GM19351 (cell line): ENCODE measurements at regions not wholly inside any gene's neighbourhood (a gene's known extent, or its start where the extent isn't known, plus 50 kb on each side); places are given as distances from the start of the nearest gene placed in this dataset.
"Not testable (repeated sequence)": the region's sequence is repeated elsewhere in the genome, so short reads cannot be mapped to it uniquely, and the experiment has no call there.

Experiments used
- ATAC-seq: cut with Tn5 transposase; IDR thresholded peaks from one replicate; pipeline ENCODE4 v1.9.1; 2021; ENCODE audit warnings: mild to moderate bottlenecking, moderate library complexity; ENCODE audit not compliant: unreplicated experiment

GRCh38 chr6:28657381-28657768 lies 131.7 kb downstream of the GPX5 start:
- ATAC-seq = no peak

- ATAC-seq = no peak
Measured at GRCh38 chr6:28657769-28658465, 132.2 kb downstream of the GPX5 start.

DNA sequence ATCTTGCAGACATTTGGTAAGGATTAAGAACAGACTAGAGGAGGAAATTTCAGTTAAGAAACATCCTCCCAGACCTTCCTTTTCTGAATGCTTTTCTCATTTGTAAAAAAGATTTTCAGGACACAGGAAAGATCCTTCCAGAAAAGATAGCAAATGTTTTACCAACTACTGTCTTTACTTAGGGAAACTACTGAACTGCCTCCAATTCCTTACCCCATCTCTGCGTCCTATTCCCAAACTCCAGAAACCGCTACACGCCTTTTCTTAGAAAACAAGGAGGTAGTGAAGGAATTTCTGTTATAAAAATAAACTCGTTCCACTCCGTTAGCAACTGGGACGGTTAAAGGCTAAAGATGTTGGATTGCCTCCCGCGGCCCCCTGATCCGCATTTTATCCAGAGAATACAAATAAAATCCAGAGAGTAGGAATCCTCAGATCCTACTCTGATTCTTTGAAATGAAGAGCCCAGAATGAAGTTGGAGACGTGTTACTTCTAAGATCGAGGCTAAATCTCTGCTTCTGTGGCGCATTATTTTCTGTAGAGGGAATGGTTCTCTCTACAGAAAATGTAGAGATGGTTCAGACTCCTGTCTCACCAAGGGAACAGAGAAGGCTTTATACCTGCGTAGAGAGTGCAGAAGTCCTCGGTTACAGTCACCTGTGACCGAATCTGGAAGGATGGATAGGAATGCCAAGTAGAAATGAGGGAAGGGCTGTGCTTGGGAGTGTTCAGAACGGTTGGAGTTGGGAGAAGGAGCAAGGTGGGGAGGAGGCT lies 133.0 kb downstream of the GPX5 start:
- ATAC-seq = no peak

- ATAC-seq = no peak
Measured at GRCh38 chr6:28659250-28659566, 133.5 kb downstream of the GPX5 start.

DNA sequence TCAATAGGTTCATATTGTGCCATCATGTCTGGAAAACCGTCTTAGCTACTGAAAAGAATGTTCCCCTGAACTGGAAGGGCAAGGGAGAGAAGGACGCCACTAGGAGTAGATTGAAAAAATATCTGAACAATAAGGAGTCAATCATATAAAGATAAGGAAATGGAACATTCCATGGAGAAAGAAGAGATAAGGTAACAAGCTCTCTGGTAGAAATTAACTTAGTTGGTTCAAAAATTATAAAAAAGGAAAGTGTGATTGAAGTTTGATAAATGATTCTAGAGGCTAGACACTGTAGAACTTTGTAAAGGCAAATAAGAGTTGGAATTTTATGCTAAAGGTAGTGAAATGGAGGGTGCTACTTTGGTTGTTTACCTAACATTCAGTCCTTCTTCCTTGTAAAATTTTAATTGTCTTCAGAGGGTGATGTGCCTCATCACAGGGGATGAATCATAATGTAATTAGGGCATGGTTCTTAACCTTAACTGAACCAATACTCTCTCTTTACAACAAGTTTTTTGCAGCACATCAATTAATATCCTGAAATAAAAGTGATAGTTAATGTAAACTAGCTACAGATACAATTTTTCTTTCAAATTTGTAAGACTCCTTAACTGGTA lies 135.5 kb downstream of the GPX5 start:
- ATAC-seq = no peak

DNA sequence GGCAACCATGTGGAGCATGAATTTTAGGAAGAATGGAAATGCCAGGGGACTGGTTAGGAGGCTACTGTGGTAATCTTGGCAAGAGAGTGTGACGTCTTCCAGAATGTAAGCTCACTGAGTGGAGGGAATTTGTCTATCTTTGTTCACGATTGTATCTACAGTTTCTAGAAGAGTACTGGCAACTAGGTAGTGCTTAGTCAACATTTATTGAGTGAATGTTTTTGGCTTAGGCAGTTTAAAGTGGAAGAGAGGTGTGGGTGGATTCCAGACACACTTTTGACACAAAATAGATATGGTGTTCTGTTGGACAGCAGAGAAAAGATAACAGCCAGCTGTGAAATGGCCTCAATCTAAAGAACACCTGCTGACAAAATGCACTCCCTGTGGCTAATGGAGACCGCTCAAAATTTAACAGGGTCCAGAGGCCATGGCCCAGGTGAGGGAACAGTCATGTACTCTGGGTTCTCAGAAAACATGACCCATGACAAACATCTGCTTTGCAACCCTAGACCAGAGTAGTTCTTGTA lies 139.3 kb downstream of the GPX5 start:
- no peak for ATAC-seq

DNA sequence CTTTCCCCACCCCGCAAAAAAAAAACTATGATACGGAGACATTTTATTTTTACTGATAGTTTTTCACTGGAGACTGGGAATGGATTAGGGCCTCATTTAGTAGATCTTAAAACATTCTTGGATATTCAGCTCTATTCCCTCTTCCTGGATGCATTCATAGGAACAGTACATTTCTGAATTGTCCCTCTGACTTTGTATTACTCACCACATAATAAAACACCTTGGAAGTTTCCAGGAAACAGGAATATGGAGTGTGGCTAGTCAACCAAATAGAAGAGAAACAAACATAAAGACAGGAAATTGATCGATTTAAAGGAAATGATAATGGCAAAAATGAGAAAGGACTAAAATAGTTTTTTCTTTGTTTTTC lies 147.7 kb downstream of the GPX5 start:
- ATAC-seq = no peak

- ATAC-seq = no peak
Measured at GRCh38 chr6:28673787-28674671, 148.3 kb downstream of the GPX5 start.

DNA sequence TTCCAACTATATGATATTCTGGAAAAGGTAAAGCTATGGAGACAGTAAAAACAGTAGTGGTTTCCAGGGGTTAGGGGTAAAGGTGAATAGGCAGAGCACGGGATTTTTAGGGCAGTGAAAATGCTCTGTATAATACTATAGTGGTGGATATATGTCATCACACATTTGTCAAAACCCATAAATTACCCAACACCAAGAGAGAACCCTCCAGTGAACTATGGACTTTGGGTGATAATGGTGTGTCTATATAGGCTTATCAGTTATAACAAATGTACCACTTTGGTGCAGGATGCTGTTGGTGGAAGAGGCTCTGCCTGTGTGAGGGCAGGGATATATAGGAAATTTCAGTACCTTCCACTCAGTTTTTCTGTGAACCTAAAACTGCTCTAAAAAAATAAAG lies 149.9 kb downstream of the GPX5 start:
- ATAC-seq = no peak

GRCh38 chr6:28682542-28682941 lies 156.9 kb downstream of the GPX5 start:
- ATAC-seq = no peak

- not testable (repeated sequence) for ATAC-seq
Measured at GRCh38 chr6:28682956-28683685, 157.4 kb downstream of the GPX5 start.

- ATAC-seq = no peak
Measured at GRCh38 chr6:28683945-28684538, 158.4 kb downstream of the GPX5 start.

DNA sequence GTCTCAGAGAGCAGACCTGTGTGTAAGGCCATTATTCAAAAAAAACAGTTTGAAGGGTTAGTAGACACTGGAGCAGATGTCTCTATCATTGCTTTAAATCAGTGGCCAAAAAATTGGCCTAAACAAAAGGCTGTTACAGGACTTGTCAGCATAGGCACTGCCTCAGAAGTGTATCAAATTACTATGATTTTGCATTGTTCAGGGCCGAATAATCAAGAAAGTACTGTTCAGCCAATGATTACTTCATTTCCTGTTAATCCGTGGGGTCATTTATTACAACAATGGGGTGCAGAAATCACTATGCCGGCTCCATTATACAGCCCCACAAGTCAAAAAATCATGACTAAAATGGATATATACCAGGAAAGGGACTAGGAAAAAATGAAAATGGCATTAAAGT lies 160.3 kb downstream of the GPX5 start:
- not testable (repeated sequence) for ATAC-seq

GRCh38 chr6:28686446-28687027 lies 160.9 kb downstream of the GPX5 start:
- not testable (repeated sequence) for ATAC-seq

- ATAC-seq = not testable (repeated sequence)
Measured at GRCh38 chr6:28687309-28687981, 161.8 kb downstream of the GPX5 start.

DNA sequence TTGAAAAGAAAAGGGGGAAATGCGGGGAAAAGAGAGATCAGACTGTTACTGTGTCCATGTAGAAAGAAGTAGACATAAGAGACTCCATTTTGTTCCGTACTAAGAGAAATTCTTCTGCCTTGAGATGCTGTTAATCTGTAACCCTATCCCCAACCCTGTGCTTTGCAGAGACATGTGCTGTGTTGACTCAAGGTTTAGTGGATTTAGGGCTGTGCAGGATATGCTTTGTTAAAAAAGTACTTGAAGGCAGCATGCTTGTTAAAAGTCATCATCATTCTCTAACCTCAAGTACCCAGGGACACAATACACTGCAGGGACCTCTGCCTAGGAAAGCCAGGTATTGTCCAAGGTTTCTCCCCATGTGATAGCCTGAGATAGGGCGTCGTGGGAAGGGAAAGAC lies 166.3 kb downstream of the GPX5 start:
- ATAC-seq = not testable (repeated sequence)

DNA sequence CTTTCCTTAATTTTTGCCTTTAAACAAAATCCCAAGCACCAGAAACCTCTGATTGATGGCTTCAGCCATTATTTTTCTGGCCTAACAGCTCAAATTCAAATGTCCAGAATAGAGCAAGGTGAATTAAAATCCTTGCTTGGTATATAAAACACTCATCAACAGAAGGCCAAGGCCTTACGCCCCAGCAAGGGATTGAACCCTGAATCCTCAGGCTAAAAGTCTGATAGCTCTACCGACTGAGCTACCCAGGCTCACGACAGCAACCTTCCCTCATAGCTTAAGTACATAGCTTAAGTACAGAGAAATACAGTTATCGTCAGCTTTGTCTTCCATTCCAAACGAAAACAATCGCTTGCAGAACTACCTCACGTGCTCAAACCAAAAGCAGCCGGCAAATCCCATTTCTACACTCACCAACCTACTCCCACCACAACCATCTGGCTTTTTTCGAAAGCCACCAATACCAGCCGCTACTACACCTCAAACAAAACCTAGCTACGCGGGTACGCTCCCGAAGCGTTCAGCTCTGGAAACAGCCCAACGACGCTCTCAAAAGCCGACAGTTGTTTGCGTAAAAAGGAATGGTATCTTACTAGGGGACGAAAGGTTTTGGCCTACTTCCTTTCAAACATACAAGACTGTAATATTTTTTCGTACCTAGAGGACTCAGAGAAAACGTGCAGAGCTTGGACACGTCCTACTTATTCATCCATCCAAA lies 167.5 kb downstream of the GPX5 start:
- no peak for ATAC-seq

GRCh38 chr6:28693751-28694443 lies 168.2 kb downstream of the GPX5 start:
- no peak for ATAC-seq
